ENCODE measurements at regions not wholly inside any gene's neighbourhood (a gene's known extent, or its start where the extent isn't known, plus 50 kb on each side); places are given as distances from the start of the nearest gene placed in this dataset.
A peak's percentile ranks its signal among the peaks of the same experiment; 100 is the strongest.

DNA sequence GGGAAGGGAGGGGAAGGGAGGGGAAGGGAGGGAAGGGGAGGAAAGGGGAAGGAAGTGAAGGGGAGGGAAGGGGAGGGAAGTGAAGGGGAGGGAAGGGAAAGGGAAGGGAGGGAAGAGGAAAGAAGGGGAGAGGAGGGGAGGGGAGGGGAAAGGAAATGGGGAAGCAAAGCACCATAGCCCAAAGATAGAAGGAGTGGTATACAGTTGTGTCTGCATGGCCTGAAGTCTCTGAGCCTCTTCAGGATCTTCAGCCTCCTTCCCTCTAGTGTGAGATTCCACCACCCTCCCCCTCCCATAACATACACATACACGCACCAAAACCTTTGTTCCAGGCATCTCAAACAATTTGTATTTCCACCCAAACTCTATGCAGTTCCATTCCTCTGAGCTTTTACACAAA, 96.2 kb upstream of the SERP2 start:
- no peak for DNase-seq (ENCODE audit: low spot score)

DNA sequence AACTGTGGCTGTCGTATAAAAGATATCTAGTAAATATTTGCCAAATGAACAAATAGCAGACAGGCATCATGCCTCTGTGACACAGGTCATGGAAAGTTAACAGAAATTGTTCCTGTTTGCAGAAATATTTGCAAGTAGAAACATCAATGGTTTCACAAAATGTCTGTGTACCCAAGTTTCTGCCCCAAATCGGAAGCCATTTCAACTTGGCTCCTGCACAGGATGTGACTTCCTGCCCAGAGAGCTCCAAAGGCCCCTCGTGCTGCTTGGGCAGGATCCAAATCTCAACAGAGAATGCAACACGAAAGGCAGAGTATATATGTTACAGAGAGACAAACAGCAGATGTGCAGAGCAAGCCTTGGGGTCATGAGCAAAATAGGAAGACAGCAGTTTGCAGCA, 95.5 kb upstream of the SERP2 start:
- peak; percentile 25 for DNase-seq (ENCODE audit: low spot score)

DNA sequence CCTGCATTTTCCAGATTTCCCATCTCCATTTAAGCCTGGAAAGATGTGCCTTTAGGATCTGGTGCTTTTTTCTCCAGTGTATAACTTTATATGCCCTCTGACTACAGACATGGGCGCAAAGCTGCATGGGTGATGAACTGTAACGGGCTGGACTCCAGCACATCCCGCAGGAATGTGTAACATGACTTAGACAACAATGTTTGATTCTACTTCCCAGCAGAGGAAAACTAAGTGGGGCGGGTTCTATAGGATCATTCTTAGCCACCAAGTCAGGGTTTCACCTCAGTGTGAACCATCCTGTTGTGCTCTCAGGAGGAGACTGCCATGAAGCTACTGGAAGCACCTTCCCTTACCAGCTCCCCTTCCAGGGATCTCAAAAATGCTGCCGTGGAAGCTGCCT, 93.2 kb upstream of the SERP2 start:
- no peak for DNase-seq (ENCODE audit: low spot score)

DNA sequence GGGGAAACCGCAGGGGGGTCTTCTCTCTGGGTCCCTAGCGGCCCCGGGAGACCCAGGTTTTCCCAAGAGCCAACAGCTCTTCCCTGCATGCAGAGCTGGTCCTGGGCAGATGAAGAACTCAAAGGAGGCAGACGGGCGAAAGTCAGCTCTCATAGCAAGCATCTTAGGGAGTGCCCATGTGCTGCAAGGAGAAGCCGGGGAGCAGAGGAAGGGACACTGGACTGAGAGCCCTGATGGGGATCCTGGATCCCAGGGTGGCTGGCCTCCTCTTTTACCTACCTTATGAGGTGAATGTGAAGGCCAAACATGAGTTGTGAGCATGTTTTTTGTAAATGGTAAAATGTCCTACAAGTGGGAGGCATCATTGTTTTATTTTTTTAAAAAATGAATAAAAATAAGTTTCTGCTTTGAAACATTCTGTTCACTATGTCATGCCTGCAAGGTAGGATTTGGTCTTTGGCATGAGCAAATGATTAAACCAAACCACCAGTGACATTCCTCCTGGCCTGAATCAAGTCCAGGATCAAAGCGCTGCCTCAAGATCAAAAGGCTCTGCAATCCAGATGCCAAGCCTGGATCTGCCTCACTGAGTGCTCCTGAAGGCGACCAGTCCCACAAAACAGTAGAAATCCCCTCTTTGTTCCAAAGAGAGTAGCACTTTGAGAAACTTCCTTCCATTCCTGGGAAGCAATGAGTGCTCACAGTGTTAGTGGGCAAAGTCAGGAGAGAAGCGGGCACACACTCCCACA, 92.2 kb upstream of the SERP2 start:
- no peak for DNase-seq (ENCODE audit: low spot score)

DNA sequence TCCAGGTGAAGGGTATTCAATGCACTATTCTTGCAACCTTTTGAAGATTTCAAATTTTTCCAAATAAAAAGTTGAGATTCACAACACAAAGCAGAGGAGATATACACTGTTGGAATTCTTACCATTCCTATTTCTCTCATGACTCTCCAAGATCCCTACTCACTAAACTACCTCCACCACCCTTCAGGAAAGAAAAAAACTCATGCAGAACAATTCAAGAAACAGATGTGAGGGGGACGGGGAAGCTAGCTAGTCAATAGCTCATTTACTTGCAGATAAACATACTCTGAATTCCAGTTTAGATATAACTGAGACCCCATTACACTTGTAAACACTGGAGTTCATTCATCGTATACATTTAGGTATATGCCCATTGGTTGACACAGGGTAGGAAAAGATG, 90.0 kb upstream of the SERP2 start:
- DNase-seq (ENCODE audit: low spot score): no peak

DNA sequence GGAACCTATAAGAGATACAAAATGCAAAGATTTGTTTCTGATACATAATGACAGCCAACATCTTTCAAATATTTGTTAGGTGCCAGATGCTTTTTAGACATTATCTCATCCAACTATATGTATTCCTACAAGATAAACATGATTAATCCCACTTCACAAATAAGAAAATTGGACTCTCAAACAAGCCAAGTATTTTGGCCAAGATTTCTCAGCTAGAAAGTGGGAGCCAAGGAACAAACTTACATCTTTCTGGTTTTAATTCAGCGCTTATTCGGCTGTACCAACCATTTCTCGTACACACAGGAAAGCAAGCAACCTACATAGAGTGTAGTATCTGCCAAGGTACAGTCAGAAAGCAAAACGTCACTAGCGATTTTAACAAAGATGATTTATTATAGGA, 85.7 kb upstream of the SERP2 start:
- DNase-seq (ENCODE audit: low spot score): no peak

- no peak for DNase-seq (ENCODE audit: low spot score)
Measured at GRCh38 chr13:44292545-44292944, 81.1 kb upstream of the SERP2 start.

GRCh38 chr13:44293374-44293773, 80.2 kb upstream of the SERP2 start:
- DNase-seq (ENCODE audit: low spot score): no peak

- no peak for DNase-seq (ENCODE audit: low spot score)
Measured at GRCh38 chr13:44293908-44294735, 79.5 kb upstream of the SERP2 start.

DNA sequence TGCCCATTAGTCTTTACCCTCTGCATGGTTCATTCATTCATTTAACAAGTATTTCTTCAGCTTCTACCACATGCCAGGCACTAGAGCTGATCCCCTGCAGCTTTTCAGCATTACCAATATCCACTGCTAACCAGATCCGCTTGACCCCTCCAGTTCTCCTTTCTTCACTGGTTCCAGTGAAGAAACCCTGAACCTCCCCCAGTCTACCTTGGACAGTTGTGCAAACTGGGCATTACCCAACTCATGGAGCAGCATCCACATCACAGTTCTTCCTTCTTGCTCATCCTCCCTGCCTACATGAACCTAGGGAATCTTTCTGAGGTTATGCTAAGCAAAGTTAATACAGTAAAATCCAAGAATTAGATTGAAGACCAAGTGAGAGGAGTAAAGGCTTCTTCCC, 78.7 kb upstream of the SERP2 start:
- DNase-seq (ENCODE audit: low spot score): no peak

- DNase-seq (ENCODE audit: low spot score): no peak
Measured at GRCh38 chr13:44296856-44297255, 76.8 kb upstream of the SERP2 start.

DNA sequence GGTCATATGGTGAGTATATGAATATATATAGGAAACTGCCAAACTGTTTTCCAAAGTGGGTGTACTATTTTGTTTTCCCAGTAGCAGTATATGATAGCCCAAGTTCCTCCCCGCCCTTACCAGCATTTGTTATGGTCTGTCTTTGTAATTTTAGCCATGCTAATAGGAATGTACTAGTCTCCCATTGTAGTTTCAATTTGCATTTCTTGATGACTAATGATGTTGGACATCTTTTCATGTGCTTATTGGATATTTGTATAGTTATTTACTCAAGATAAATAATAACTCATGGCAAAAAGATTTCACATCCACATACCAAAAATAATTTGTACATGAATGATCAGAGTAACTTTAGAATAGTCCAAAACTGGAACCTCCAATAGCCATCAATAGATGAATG, 75.3 kb upstream of the SERP2 start:
- DNase-seq (ENCODE audit: low spot score): no peak

- no peak for DNase-seq (ENCODE audit: low spot score)
Measured at GRCh38 chr13:44299152-44299943, 74.3 kb upstream of the SERP2 start.

GRCh38 chr13:44300895-44301638, 72.6 kb upstream of the SERP2 start:
- no peak for DNase-seq (ENCODE audit: low spot score)

GRCh38 chr13:44301639-44302015, 72.0 kb upstream of the SERP2 start:
- no peak for DNase-seq (ENCODE audit: low spot score)

DNA sequence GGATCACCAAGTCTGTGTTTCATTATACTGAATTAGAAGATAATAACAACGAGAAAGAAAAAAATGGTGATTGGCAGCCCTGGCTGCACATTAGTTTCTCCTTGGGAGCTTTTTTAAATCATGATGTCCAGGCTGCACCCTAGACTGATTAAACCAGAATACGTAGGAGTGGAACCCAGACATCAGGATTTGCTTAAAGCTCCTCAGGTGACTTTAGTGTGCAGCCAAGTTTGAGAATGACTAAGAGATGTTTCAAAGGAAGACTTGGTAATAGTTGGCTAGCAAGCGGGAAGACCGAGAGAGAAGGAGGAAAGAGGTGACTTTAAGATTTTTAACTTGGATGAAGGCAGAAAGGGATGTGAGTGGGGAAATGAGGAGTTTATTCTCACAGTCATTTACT, 71.4 kb upstream of the SERP2 start:
- no peak for DNase-seq (ENCODE audit: low spot score)

DNA sequence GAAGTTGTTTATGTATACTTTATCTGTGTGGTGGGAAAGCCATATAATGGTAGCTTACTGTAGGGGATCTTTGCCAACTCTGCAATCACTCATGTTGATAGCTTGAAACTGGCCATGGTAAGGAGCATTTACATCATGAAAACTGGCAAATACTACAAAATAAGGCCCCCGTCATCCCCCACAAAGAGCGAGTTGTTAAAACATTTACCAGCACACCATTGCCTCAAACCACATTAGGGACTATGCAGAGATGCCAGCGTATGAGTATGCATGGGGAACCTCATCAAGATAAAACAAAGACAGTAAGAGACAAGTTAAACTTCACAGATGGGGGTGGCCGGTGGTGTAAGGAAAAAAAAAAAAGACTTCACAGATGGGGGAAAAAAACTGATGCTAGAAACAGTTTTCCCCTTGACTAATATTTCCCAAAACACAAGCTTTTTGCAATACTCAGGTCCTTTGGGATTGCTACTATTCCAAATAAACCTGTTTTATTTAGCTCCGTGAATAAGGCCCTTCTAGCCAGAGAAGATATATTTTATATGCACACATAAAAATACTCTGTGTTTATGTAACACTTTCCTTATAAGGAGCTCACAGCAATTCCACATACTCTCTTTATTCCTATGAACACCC, 70.6 kb upstream of the SERP2 start:
- no peak for DNase-seq (ENCODE audit: low spot score)

DNA sequence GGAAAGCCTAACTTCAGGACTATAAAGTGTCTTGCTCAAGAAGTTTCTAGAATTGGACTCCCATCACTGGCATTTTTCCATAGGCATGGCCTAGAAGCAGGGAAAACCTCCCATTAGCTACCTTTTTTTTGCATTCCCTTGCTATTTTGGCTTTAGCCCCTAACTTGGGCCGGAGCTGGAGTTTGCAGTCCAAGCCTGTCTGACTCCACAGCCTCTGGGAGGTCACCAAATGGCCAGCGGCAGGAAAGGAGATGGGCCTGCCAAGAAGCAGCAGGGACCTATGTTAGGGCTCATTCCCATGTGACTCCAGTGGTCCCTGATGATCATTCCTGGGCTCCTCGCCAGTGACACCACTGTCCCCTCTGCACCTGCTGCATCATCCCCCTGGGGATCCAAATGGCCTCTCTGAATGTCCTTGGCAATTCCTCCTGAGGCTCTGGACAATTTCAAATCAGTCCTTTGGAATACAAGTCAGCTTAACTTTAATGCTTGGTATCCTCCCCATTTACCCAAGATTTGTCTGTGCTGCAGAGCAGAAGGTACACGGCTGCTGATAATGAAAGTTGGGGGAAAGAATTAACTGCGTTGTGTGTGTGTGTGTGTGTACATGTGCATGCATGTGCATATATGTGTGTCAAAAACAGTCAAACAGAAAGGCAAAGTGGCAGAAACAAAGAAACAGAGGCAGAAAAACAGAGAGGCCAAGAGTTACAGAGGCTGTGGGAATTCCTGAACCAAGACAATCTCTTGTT, 69.8 kb upstream of the SERP2 start:
- no peak for DNase-seq (ENCODE audit: low spot score)

DNA sequence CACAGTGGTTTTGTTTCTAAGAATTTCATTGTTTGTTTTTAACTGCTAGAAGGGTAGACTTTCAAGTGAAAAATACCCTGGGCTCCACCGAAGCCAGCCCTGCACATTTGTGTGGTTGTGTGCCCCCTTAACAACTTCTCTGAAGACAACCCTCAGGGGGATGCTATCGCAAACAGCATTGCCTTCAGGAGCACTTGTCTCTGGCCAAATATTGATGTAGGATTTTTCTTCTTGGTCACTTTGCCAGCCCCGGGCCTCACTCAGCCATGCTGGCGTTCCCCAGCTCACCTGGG, 69.2 kb upstream of the SERP2 start:
- DNase-seq (ENCODE audit: low spot score): no peak

- DNase-seq (ENCODE audit: low spot score): no peak
Measured at GRCh38 chr13:44305286-44305685, 68.3 kb upstream of the SERP2 start.

DNA sequence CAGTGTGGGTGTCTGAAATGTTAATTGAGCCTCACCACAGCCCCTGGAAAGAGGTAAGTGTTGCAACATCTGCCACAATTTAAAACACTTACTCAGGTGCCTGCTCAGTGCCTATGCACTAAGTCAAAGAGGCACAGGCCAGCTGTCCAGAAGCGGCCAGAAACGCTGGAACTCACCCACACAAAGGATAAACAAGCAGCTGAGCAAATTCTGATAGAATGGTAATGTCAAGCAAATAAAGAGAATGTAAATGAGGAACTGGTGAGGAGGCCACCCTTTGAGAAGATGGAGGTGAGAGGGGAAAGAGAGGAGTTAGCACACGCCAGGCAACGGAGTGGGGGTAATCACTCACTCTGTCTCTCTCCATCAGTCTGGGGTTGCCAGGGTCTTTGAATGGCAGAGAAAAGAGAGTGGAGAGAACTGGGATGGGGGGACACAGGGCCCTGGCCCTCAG, 67.7 kb upstream of the SERP2 start:
- DNase-seq (ENCODE audit: low spot score): no peak
